ENCODE measurements at regions not wholly inside any gene's neighbourhood (a gene's known extent, or its start where the extent isn't known, plus 50 kb on each side); places are given as distances from the start of the nearest gene placed in this dataset.
"Not testable (repeated sequence)": the region's sequence is repeated elsewhere in the genome, so short reads cannot be mapped to it uniquely, and the experiment has no call there.

GRCh38 chr4:38373375-38373774, 290.6 kb upstream of the KLF3 start:
- Mint-ChIP-seq H3K36me3 (ENCODE audit: low read depth) (no peaks in the 10 kb centered on the region), H3K27me3 (no peaks in the 10 kb centered on the region), H3K9me3 (peaks cover 5% of the 10 kb centered on the region), H3K4me1 (ENCODE audit: low read depth) (peaks cover 6% of the 10 kb centered on the region), H3K4me3 (no peak overlapping the region), H3K27ac (no peak overlapping the region)

GRCh38 chr4:38377195-38377594, 286.8 kb upstream of the KLF3 start:
- Mint-ChIP-seq H3K27ac (no peak overlapping the region), H3K4me3 (no peak overlapping the region), H3K27me3 (no peaks in the 10 kb centered on the region), H3K9me3 (peaks cover 5% of the 10 kb centered on the region), H3K4me1 (ENCODE audit: low read depth) (no peaks in the 10 kb centered on the region), H3K36me3 (ENCODE audit: low read depth) (no peaks in the 10 kb centered on the region)

GRCh38 chr4:38378478-38378877, 285.5 kb upstream of the KLF3 start:
- Mint-ChIP-seq H3K36me3 (ENCODE audit: low read depth) (no peaks in the 10 kb centered on the region), H3K27me3 (no peaks in the 10 kb centered on the region), H3K4me1 (ENCODE audit: low read depth) (peaks cover 5% of the 10 kb centered on the region), H3K4me3 (no peak overlapping the region), H3K27ac (no peak overlapping the region), H3K9me3 (no peaks in the 10 kb centered on the region)

- no peaks in the 10 kb centered on the region for H3K9me3 Mint-ChIP-seq
- H3K36me3 Mint-ChIP-seq (ENCODE audit: low read depth): no peaks in the 10 kb centered on the region
- H3K27me3 Mint-ChIP-seq: no peaks in the 10 kb centered on the region
- H3K27ac Mint-ChIP-seq: no peak overlapping the region
- H3K4me1 Mint-ChIP-seq (ENCODE audit: low read depth): peaks cover 26% of the 10 kb centered on the region
- H3K4me3 Mint-ChIP-seq: no peak overlapping the region
Measured at GRCh38 chr4:38381788-38382187, 282.2 kb upstream of the KLF3 start.

GRCh38 chr4:38382520-38382919, 281.5 kb upstream of the KLF3 start:
- Mint-ChIP-seq H3K27me3 (no peaks in the 10 kb centered on the region), H3K4me1 (ENCODE audit: low read depth) (peaks cover 26% of the 10 kb centered on the region), H3K27ac (no peak overlapping the region), H3K36me3 (ENCODE audit: low read depth) (no peaks in the 10 kb centered on the region), H3K9me3 (no peaks in the 10 kb centered on the region), H3K4me3 (no peak overlapping the region)

- no peaks in the 10 kb centered on the region for H3K9me3 Mint-ChIP-seq
- peaks cover 26% of the 10 kb centered on the region for H3K4me1 Mint-ChIP-seq (ENCODE audit: low read depth)
- H3K27me3 Mint-ChIP-seq: no peaks in the 10 kb centered on the region
- no peak overlapping the region for H3K4me3 Mint-ChIP-seq
- H3K27ac Mint-ChIP-seq: no peak overlapping the region
- no peaks in the 10 kb centered on the region for H3K36me3 Mint-ChIP-seq (ENCODE audit: low read depth)
Measured at GRCh38 chr4:38383646-38384121, 280.3 kb upstream of the KLF3 start.

GRCh38 chr4:38385093-38386004, 278.6 kb upstream of the KLF3 start:
- Mint-ChIP-seq H3K4me1 (ENCODE audit: low read depth) (peaks cover 30% of the 10 kb centered on the region), H3K4me3 (no peak overlapping the region), H3K27me3 (no peaks in the 10 kb centered on the region), H3K9me3 (peaks cover under 1% of the 10 kb centered on the region), H3K27ac (no peak overlapping the region), H3K36me3 (ENCODE audit: low read depth) (peaks cover 6% of the 10 kb centered on the region)

- Mint-ChIP-seq H3K27me3 (no peaks in the 10 kb centered on the region), H3K4me1 (ENCODE audit: low read depth) (peaks cover 30% of the 10 kb centered on the region), H3K36me3 (ENCODE audit: low read depth) (peaks cover 6% of the 10 kb centered on the region), H3K27ac (no peak overlapping the region), H3K9me3 (peaks cover 7% of the 10 kb centered on the region), H3K4me3 (no peak overlapping the region)
Measured at GRCh38 chr4:38386005-38386551, 277.9 kb upstream of the KLF3 start.

GRCh38 chr4:38386654-38387188, 277.3 kb upstream of the KLF3 start:
- peaks cover 30% of the 10 kb centered on the region for H3K4me1 Mint-ChIP-seq (ENCODE audit: low read depth)

GRCh38 chr4:38387348-38387747, 276.7 kb upstream of the KLF3 start:
- H3K36me3 Mint-ChIP-seq (ENCODE audit: low read depth): peaks cover 14% of the 10 kb centered on the region
- no peak overlapping the region for H3K4me3 Mint-ChIP-seq
- no peak overlapping the region for H3K27ac Mint-ChIP-seq
- peaks cover 17% of the 10 kb centered on the region for H3K9me3 Mint-ChIP-seq
- no peaks in the 10 kb centered on the region for H3K27me3 Mint-ChIP-seq
- H3K4me1 Mint-ChIP-seq (ENCODE audit: low read depth): peaks cover 30% of the 10 kb centered on the region

More at GRCh38 chr4:38386654-38387188, 277.3 kb upstream of the KLF3 start:
- no peaks in the 10 kb centered on the region for H3K27me3 Mint-ChIP-seq
- H3K4me3 Mint-ChIP-seq: no peak overlapping the region
- peaks cover 9% of the 10 kb centered on the region for H3K36me3 Mint-ChIP-seq (ENCODE audit: low read depth)
- no peak overlapping the region for H3K27ac Mint-ChIP-seq
- H3K9me3 Mint-ChIP-seq: peaks cover 12% of the 10 kb centered on the region

- Mint-ChIP-seq H3K27ac (no peak overlapping the region), H3K27me3 (no peaks in the 10 kb centered on the region), H3K4me1 (ENCODE audit: low read depth) (peaks cover 27% of the 10 kb centered on the region), H3K4me3 (no peak overlapping the region), H3K9me3 (peaks cover 17% of the 10 kb centered on the region), H3K36me3 (ENCODE audit: low read depth) (peaks cover 14% of the 10 kb centered on the region)
Measured at GRCh38 chr4:38387819-38388218, 276.2 kb upstream of the KLF3 start.

GRCh38 chr4:38388907-38389306, 275.1 kb upstream of the KLF3 start:
- Mint-ChIP-seq H3K36me3 (ENCODE audit: low read depth) (peaks cover 14% of the 10 kb centered on the region), H3K4me1 (ENCODE audit: low read depth) (peaks cover 20% of the 10 kb centered on the region), H3K9me3 (peaks cover 17% of the 10 kb centered on the region)
- H3K27ac Mint-ChIP-seq, H3K27me3 Mint-ChIP-seq, H3K4me3 Mint-ChIP-seq: not testable (repeated sequence)

- H3K36me3 Mint-ChIP-seq (ENCODE audit: low read depth): peaks cover 14% of the 10 kb centered on the region
- H3K27ac Mint-ChIP-seq: no peak overlapping the region
- peaks cover 9% of the 10 kb centered on the region for H3K4me1 Mint-ChIP-seq (ENCODE audit: low read depth)
- no peaks in the 10 kb centered on the region for H3K27me3 Mint-ChIP-seq
- no peak overlapping the region for H3K4me3 Mint-ChIP-seq
- peaks cover 17% of the 10 kb centered on the region for H3K9me3 Mint-ChIP-seq
Measured at GRCh38 chr4:38390969-38391545, 272.9 kb upstream of the KLF3 start.

- Mint-ChIP-seq H3K9me3 (peaks cover 17% of the 10 kb centered on the region), H3K4me1 (ENCODE audit: low read depth) (peaks cover 4% of the 10 kb centered on the region), H3K27me3 (no peaks in the 10 kb centered on the region), H3K36me3 (ENCODE audit: low read depth) (peaks cover 14% of the 10 kb centered on the region), H3K27ac (no peak overlapping the region), H3K4me3 (no peak overlapping the region)
Measured at GRCh38 chr4:38392223-38392855, 271.7 kb upstream of the KLF3 start.

GRCh38 chr4:38396091-38396490, 267.9 kb upstream of the KLF3 start:
- Mint-ChIP-seq H3K4me1 (ENCODE audit: low read depth) (no peaks in the 10 kb centered on the region), H3K36me3 (ENCODE audit: low read depth) (peaks cover 7% of the 10 kb centered on the region), H3K27me3 (no peaks in the 10 kb centered on the region), H3K9me3 (peaks cover 10% of the 10 kb centered on the region), H3K4me3 (no peak overlapping the region), H3K27ac (no peak overlapping the region)
